DOHH2 (cell line): ENCODE measurements at regions not wholly inside any gene's neighbourhood (a gene's known extent, or its start where the extent isn't known, plus 50 kb on each side); places are given as distances from the start of the nearest gene placed in this dataset.

Experiments used
- H3F3A ChIP-seq: fragments of 200-600 bp; sonication (generic), shearing (Covaris generic); 2 replicates; pipeline ENCODE4 v1.6.0; 2016; ENCODE audit warnings: antibody characterized with exemption, mild to moderate bottlenecking; ENCODE audit not compliant: control insufficient read depth, insufficient read depth
- H3K27ac ChIP-seq: fragments of 200-600 bp; sonication (generic); 2 replicates; pipeline ENCODE4 v1.5.1; 2014; ENCODE audit warnings: low read depth, mild to moderate bottlenecking, low read length, moderate library complexity
- H3K27me3 ChIP-seq: fragments of 200-600 bp; sonication (generic); 2 replicates; pipeline ENCODE4 v1.6.1; 2014; ENCODE audit warnings: mild to moderate bottlenecking, low read length, mixed read lengths; ENCODE audit not compliant: control insufficient read depth
- H3K36me3 ChIP-seq: fragments of 200-600 bp; sonication (generic); 2 replicates; pipeline ENCODE4 v1.6.1; 2014; ENCODE audit warnings: mild to moderate bottlenecking, low read length, moderate library complexity, mixed read lengths; ENCODE audit not compliant: control insufficient read depth
- H3K4me1 ChIP-seq: fragments of 200-600 bp; sonication (generic); 2 replicates; pipeline ENCODE4 v1.6.1; 2014; ENCODE audit warnings: mild to moderate bottlenecking, low read length, mixed read lengths; ENCODE audit not compliant: control insufficient read depth
- H3K4me2 ChIP-seq: fragments of 200-600 bp; sonication (generic); 2 replicates; pipeline ENCODE4 v1.6.0; 2014; ENCODE audit warnings: mild to moderate bottlenecking, low read length, moderate library complexity
- H3K4me3 ChIP-seq: fragments of 200-600 bp; sonication (generic); 2 replicates; pipeline ENCODE4 v1.5.1; 2014; ENCODE audit warnings: mild to moderate bottlenecking, low read length, mixed read lengths
- H3K79me2 ChIP-seq: fragments of 200-600 bp; sonication (generic); 2 replicates; pipeline ENCODE4 v1.6.1; 2014; ENCODE audit warnings: mild to moderate bottlenecking, low read length, mixed read lengths; ENCODE audit not compliant: control insufficient read depth
- H3K9me2 ChIP-seq: fragments of 200-600 bp; sonication (generic); replicated peaks from 2 replicates; pipeline ENCODE4 v1.6.1; 2014; ENCODE audit warnings: mild to moderate bottlenecking, low read length, mixed read lengths; ENCODE audit not compliant: control insufficient read depth
- H3K9me3 ChIP-seq: fragments of 200-600 bp; sonication (generic); 2 replicates; pipeline ENCODE4 v1.6.1; 2014; ENCODE audit warnings: antibody characterized with exemption, low read length, mixed read lengths; ENCODE audit not compliant: control insufficient read depth, insufficient read depth
- H4K20me1 ChIP-seq: fragments of 200-600 bp; sonication (generic); 2 replicates; pipeline ENCODE4 v1.6.0; 2014; ENCODE audit warnings: low read depth, mild to moderate bottlenecking, antibody characterized with exemption, low read length, moderate library complexity; ENCODE audit not compliant: control insufficient read depth, insufficient read depth
- CTCF ChIP-seq: fragments of 200-600 bp; sonication (generic); IDR thresholded peaks from one replicate; pipeline ENCODE4 v1.5.1; 2014; ENCODE audit warnings: antibody characterized with exemption, mild to moderate bottlenecking, low read depth, low read length; ENCODE audit not compliant: poor library complexity, severe bottlenecking
- EZH2phosphoT487 ChIP-seq: fragments of 200-600 bp; sonication (generic); IDR thresholded peaks from 2 replicates; pipeline ENCODE4 v1.6.1; 2017; ENCODE audit warnings: borderline replicate concordance, mild to moderate bottlenecking, antibody characterized with exemption, low read length, moderate library complexity, mixed read lengths

GRCh38 chr2:175431101-175431946, 249.8 kb upstream of the ATP5MC3 start:
- Histone ChIP-seq H3K4me2 (no peak overlapping the region), H3K9me2 (no peaks in the 10 kb centered on the region)
- TF ChIP-seq CTCF (no peak), EZH2phosphoT487 (no peak)

GRCh38 chr2:175430236-175430635, 248.7 kb upstream of the ATP5MC3 start:
- H3K4me1 ChIP-seq: no peaks in the 10 kb centered on the region
- no peaks in the 10 kb centered on the region for H3F3A ChIP-seq
- peaks cover 2% of the 10 kb centered on the region; the same call in 1 of the 2 replicates for H3K9me3 ChIP-seq
- no peaks in the 10 kb centered on the region for H3K36me3 ChIP-seq
- no peaks in the 10 kb centered on the region for H3K9me2 ChIP-seq
- no peaks in the 10 kb centered on the region for H3K27me3 ChIP-seq
- H4K20me1 ChIP-seq: no peaks in the 10 kb centered on the region
- no peak overlapping the region for H3K27ac ChIP-seq
- TF ChIP-seq CTCF: no peak
- no peak for TF ChIP-seq EZH2phosphoT487
- H3K4me3 ChIP-seq: no peak overlapping the region
- no peaks in the 10 kb centered on the region for H3K79me2 ChIP-seq
- no peak overlapping the region for H3K4me2 ChIP-seq

More at GRCh38 chr2:175431101-175431946, 249.8 kb upstream of the ATP5MC3 start:
- H3K4me1 ChIP-seq: no peaks in the 10 kb centered on the region
- no peaks in the 10 kb centered on the region for H3K36me3 ChIP-seq
- no peaks in the 10 kb centered on the region for H3F3A ChIP-seq
- H3K27me3 ChIP-seq: no peaks in the 10 kb centered on the region
- peaks cover 2% of the 10 kb centered on the region; the same call in 1 of the 2 replicates for H3K9me3 ChIP-seq
- H3K79me2 ChIP-seq: no peaks in the 10 kb centered on the region
- H4K20me1 ChIP-seq: no peaks in the 10 kb centered on the region
- H3K4me3 ChIP-seq: no peak overlapping the region
- no peak overlapping the region for H3K27ac ChIP-seq

- Histone ChIP-seq H3K4me2 (no peak overlapping the region), H3F3A (no peaks in the 10 kb centered on the region), H3K79me2 (no peaks in the 10 kb centered on the region), H3K9me3 (no peaks in the 10 kb centered on the region), H3K27ac (no peak overlapping the region), H3K27me3 (peaks cover 2% of the 10 kb centered on the region; the same call in 1 of the 2 replicates), H3K4me3 (no peak overlapping the region), H3K4me1 (no peaks in the 10 kb centered on the region), H4K20me1 (no peaks in the 10 kb centered on the region), H3K36me3 (no peaks in the 10 kb centered on the region), H3K9me2 (no peaks in the 10 kb centered on the region)
- TF ChIP-seq EZH2phosphoT487 (no peak), CTCF (no peak)
These were observed 236.8 kb upstream of the ATP5MC3 start for GRCh38 chr2:175418224-175418835.
